ENCODE measurements at regions not wholly inside any gene's neighbourhood (a gene's known extent, or its start where the extent isn't known, plus 50 kb on each side); places are given as distances from the start of the nearest gene placed in this dataset.
"Not testable (repeated sequence)": the region's sequence is repeated elsewhere in the genome, so short reads cannot be mapped to it uniquely, and the experiment has no call there.

GRCh38 chr17:77038884-77039555, 101.7 kb upstream of the SEC14L1 start:
- DNase-seq: no peak

GRCh38 chr17:77042476-77043231, 98.1 kb upstream of the SEC14L1 start:
- no peak for DNase-seq

GRCh38 chr17:77045441-77046041, 95.2 kb upstream of the SEC14L1 start:
- DNase-seq: no peak

- DNase-seq: no peak
Measured at GRCh38 chr17:77049440-77049839, 91.3 kb upstream of the SEC14L1 start.

GRCh38 chr17:77050901-77051300, 89.9 kb upstream of the SEC14L1 start:
- DNase-seq: not testable (repeated sequence)

- DNase-seq: no peak
Measured at GRCh38 chr17:77054936-77055335, 85.8 kb upstream of the SEC14L1 start.

GRCh38 chr17:77055453-77055852, 85.3 kb upstream of the SEC14L1 start:
- no peak for DNase-seq

GRCh38 chr17:77058016-77058415, 82.8 kb upstream of the SEC14L1 start:
- no peak for DNase-seq

- no peak for DNase-seq
Measured at GRCh38 chr17:77061669-77062068, 79.1 kb upstream of the SEC14L1 start.

GRCh38 chr17:77064598-77064997, 76.2 kb upstream of the SEC14L1 start:
- no peak for DNase-seq

- DNase-seq: no peak
Measured at GRCh38 chr17:77066165-77066564, 74.6 kb upstream of the SEC14L1 start.

GRCh38 chr17:77066726-77067409, 73.9 kb upstream of the SEC14L1 start:
- peak; percentile 34 to 35 for DNase-seq

- DNase-seq: no peak
Measured at GRCh38 chr17:77068915-77069314, 71.9 kb upstream of the SEC14L1 start.

- DNase-seq: no peak
Measured at GRCh38 chr17:77070888-77071279, 69.9 kb upstream of the SEC14L1 start.

GRCh38 chr17:77071925-77072490, 68.8 kb upstream of the SEC14L1 start:
- no peak for DNase-seq

GRCh38 chr17:77072670-77073069, 68.1 kb upstream of the SEC14L1 start:
- no peak for DNase-seq

GRCh38 chr17:77074681-77075080, 66.1 kb upstream of the SEC14L1 start:
- no peak for DNase-seq

- no peak for DNase-seq
Measured at GRCh38 chr17:77076124-77076830, 64.5 kb upstream of the SEC14L1 start.

- DNase-seq: no peak
Measured at GRCh38 chr17:77083531-77083930, 57.2 kb upstream of the SEC14L1 start.

GRCh38 chr17:77085926-77086432, 54.8 kb upstream of the SEC14L1 start:
- no peak for DNase-seq

- peak; percentile 88 to 91 for DNase-seq
Measured at GRCh38 chr17:77086433-77087010, 54.2 kb upstream of the SEC14L1 start.

Data from stimulated activated CD4-positive, alpha-beta T cell treated with anti-CD3 and anti-CD28 coated beads, Interleukin-2, amount 100 ng/mL, for 48 hours (primary cell).